IMR-90 (cell line): ENCODE measurements at regions not wholly inside any gene's neighbourhood (a gene's known extent, or its start where the extent isn't known, plus 50 kb on each side); places are given as distances from the start of the nearest gene placed in this dataset.

Source experiments
- ATAC-seq: fragments of 200-7000 bp; cut with Tn5 transposase; 2 replicates; pipeline ENCODE4 v1.9.1; 2020; ENCODE audit warnings: low read depth, mild to moderate bottlenecking, moderate library complexity
- BruUV-seq: library from RNA; stranded (reverse); fragments of 400-500 nt; replicated peaks from 2 replicates; lab custom pipeline; 2021; lab: Mats Ljungman, UMichigan
- CTCF ChIA-PET: fragments of 300-600 bp; formaldehyde crosslinking; extraction: SDS; loops from one replicate; lab custom pipeline; 2021; ENCODE audit warnings: antibody characterized with exemption; lab: Yijun Ruan, JAX
- POLR2A ChIA-PET: fragments of 300-600 bp; sonication (Branson Sonifier 250); formaldehyde crosslinking; loops from one replicate; lab custom pipeline; 2022; ENCODE audit warnings: antibody characterized with exemption; ENCODE audit not compliant: unreplicated experiment; lab: Charles Lee
- DNase-seq: peaks from one replicate; pipeline ENCODE4 v3.0.0; 2013
- H2AFZ ChIP-seq: replicated peaks from 2 replicates; pipeline ENCODE3; 2013; ENCODE audit warnings: low read length, mild to moderate bottlenecking; ENCODE audit not compliant: poor library complexity
- H2AK5ac ChIP-seq: 2 replicates; pipeline ENCODE4 v1.6.1; 2013; ENCODE audit warnings: low read depth, low read length, inconsistent platforms
- H2AK9ac ChIP-seq: replicated peaks from 2 replicates; pipeline ENCODE3; 2013; ENCODE audit warnings: mild to moderate bottlenecking, low read depth, low read length, moderate library complexity; ENCODE audit not compliant: poor library complexity
- H2BK120ac ChIP-seq: 2 replicates; pipeline ENCODE4 v1.6.1; 2013; ENCODE audit warnings: low read depth, low read length, inconsistent platforms
- H2BK15ac ChIP-seq: 3 replicates; pipeline ENCODE4 v1.6.1; 2013; ENCODE audit warnings: low read depth, low read length, inconsistent platforms
- H2BK20ac ChIP-seq: 2 replicates; pipeline ENCODE4 v1.6.1; 2013; ENCODE audit warnings: low read depth, mild to moderate bottlenecking, inconsistent platforms, low read length, moderate library complexity
- H2BK5ac ChIP-seq: 2 replicates; pipeline ENCODE4 v1.6.1; 2013; ENCODE audit warnings: mild to moderate bottlenecking, low read depth, low read length, inconsistent platforms; ENCODE audit not compliant: poor library complexity, severe bottlenecking
- H3K14ac ChIP-seq: replicated peaks from 2 replicates; pipeline ENCODE4 v1.6.1; 2013; ENCODE audit warnings: low read depth, low read length, inconsistent platforms
- H3K18ac ChIP-seq: 2 replicates; pipeline ENCODE4 v1.6.1; 2013; ENCODE audit warnings: low read depth, low read length, control low read depth
- H3K23ac ChIP-seq: 2 replicates; pipeline ENCODE4 v1.6.1; 2013; ENCODE audit warnings: low read depth, low read length, inconsistent platforms
- H3K27ac ChIP-seq: 2 replicates; pipeline ENCODE4 v1.5.1; 2013; ENCODE audit warnings: mild to moderate bottlenecking, control low read depth, low read length; ENCODE audit not compliant: insufficient read depth
- H3K27me3 ChIP-seq: 2 replicates; pipeline ENCODE4 v1.6.1; 2013; ENCODE audit warnings: low read length; ENCODE audit not compliant: control insufficient read depth, insufficient read depth
- H3K36me3 ChIP-seq: 2 replicates; pipeline ENCODE4 v1.6.1; 2013; ENCODE audit warnings: low read length, mixed read lengths; ENCODE audit not compliant: control insufficient read depth, insufficient read depth
- H3K4ac ChIP-seq: 2 replicates; pipeline ENCODE4 v1.6.1; 2013; ENCODE audit warnings: low read depth, low read length, inconsistent platforms
- H3K4me1 ChIP-seq: 2 replicates; pipeline ENCODE4 v1.6.1; 2013; ENCODE audit warnings: low read length, mixed read lengths; ENCODE audit not compliant: control insufficient read depth, insufficient read depth
- H3K4me2 ChIP-seq: 2 replicates; pipeline ENCODE4 v1.6.1; 2013; ENCODE audit warnings: low read depth, mild to moderate bottlenecking, control low read depth, low read length, moderate library complexity
- H3K4me3 ChIP-seq: 2 replicates; pipeline ENCODE4 v1.5.1; 2013; ENCODE audit warnings: low read depth, mild to moderate bottlenecking, control low read depth, low read length, moderate library complexity; ENCODE audit not compliant: insufficient read depth
- H3K56ac ChIP-seq: 2 replicates; pipeline ENCODE4 v1.6.1; 2013; ENCODE audit warnings: low read length, inconsistent platforms; ENCODE audit not compliant: insufficient read depth; ENCODE audit errors: extremely low read depth
- H3K79me1 ChIP-seq, 2 experiments: 2 replicates each; pipeline ENCODE4 v1.6.1; 2013; ENCODE audit warnings: low read length in 2 of 2, inconsistent platforms in 1 of 2, low read depth in 1 of 2
- H3K9ac ChIP-seq: 2 replicates; pipeline ENCODE4 v1.6.1; 2013; ENCODE audit warnings: low read depth, low read length, control low read depth
- H3K9me1 ChIP-seq: 2 replicates; pipeline ENCODE4 v1.6.1; 2013; ENCODE audit warnings: low read length, inconsistent platforms; ENCODE audit not compliant: insufficient read depth
- H3K9me3 ChIP-seq: 2 replicates; pipeline ENCODE4 v1.6.1; 2013; ENCODE audit warnings: low read length; ENCODE audit not compliant: control insufficient read depth, insufficient read depth
- H4K20me1 ChIP-seq: 2 replicates; pipeline ENCODE4 v1.6.1; 2013; ENCODE audit warnings: low read length, inconsistent platforms; ENCODE audit not compliant: insufficient read depth
- H4K5ac ChIP-seq: 2 replicates; pipeline ENCODE4 v1.6.1; 2013; ENCODE audit warnings: mild to moderate bottlenecking, low read depth, low read length, control low read depth
- H4K8ac ChIP-seq, 2 experiments: 2 replicates each; pipeline ENCODE4 v1.6.1; 2013; ENCODE audit warnings: low read depth in 2 of 2, low read length in 2 of 2, control low read depth in 1 of 2, inconsistent platforms in 1 of 2
- H4K91ac ChIP-seq: 2 replicates; pipeline ENCODE4 v1.6.1; 2013; ENCODE audit warnings: low read depth, low read length, inconsistent platforms; ENCODE audit not compliant: insufficient read depth
- BHLHE40 ChIP-seq: fragments of 150-350 bp; IDR thresholded peaks from 2 replicates; pipeline ENCODE4 v1.6.1; 2016; ENCODE audit warnings: mild to moderate bottlenecking, low read depth, low read length
- CEBPB ChIP-seq: IDR thresholded peaks from 2 replicates; pipeline ENCODE4 v1.6.1; 2012; ENCODE audit warnings: low read depth, low read length, improper control_type of control experiment
- CHD1 ChIP-seq: IDR thresholded peaks from 2 replicates; pipeline ENCODE4 v1.6.1; 2012; ENCODE audit warnings: low read depth, low read length, improper control_type of control experiment
- MXI1 ChIP-seq: IDR thresholded peaks from 2 replicates; pipeline ENCODE4 v1.6.1; 2012; ENCODE audit warnings: low read depth, mild to moderate bottlenecking, low read length, moderate library complexity, borderline replicate concordance
- NFE2L2 ChIP-seq: fragments of 150-350 bp; IDR thresholded peaks from 2 replicates; pipeline ENCODE4 v1.6.1; 2016; ENCODE audit warnings: low read depth, mild to moderate bottlenecking, low read length
- POLR2A ChIP-seq: IDR thresholded peaks from 2 replicates; pipeline ENCODE4 v1.6.1; 2012; ENCODE audit warnings: mild to moderate bottlenecking, low read depth, low read length
- RAD21 ChIP-seq: IDR thresholded peaks from 2 replicates; pipeline ENCODE4 v1.6.1; 2012; ENCODE audit warnings: low read length, improper control_type of control experiment
- RCOR1 ChIP-seq: IDR thresholded peaks from 2 replicates; pipeline ENCODE4 v1.6.1; 2012; ENCODE audit warnings: mild to moderate bottlenecking, low read length, improper control_type of control experiment; ENCODE audit not compliant: insufficient replicate concordance
- RFX5 ChIP-seq: IDR thresholded peaks from 2 replicates; pipeline ENCODE4 v1.8.0; 2012; ENCODE audit warnings: low read depth, mild to moderate bottlenecking, low read length, moderate library complexity
- SMC3 ChIP-seq: fragments of 150-350 bp; IDR thresholded peaks from 2 replicates; pipeline ENCODE4 v1.6.1; 2016; ENCODE audit warnings: low read depth, mild to moderate bottlenecking, antibody characterized with exemption, low read length, moderate library complexity
- USF2 ChIP-seq: fragments of 150-350 bp; IDR thresholded peaks from 2 replicates; pipeline ENCODE4 v1.6.1; 2017; ENCODE audit warnings: mild to moderate bottlenecking, antibody characterized with exemption, low read length, low read depth
- WGBS, 2 experiments: methylation state at CpG; one replicate each; pipeline versions ENCODE4 v1.1.5 to v1.1.7; 2013; ENCODE audit warnings: missing lambda C conversion rate in 2 of 2; ENCODE audit not compliant: insufficient read length in 1 of 2; ENCODE audit errors: extremely low coverage in 2 of 2; 5-methylcytosine and 5-hydroxymethylcytosine counted together
- dilution Hi-C: fragments of 300-500 bp; cut with HindIII; formaldehyde crosslinking; loops from one replicate; pipeline ENCODE4 v1.14.3; 2018; ENCODE audit warnings: low sequenced_read_pairs; ENCODE audit not compliant: unreplicated experiment
- in situ Hi-C: fragments of 300-500 bp; cut with MboI; formaldehyde crosslinking; loops from 3 replicates; pipeline ENCODE4 v1.14.3; 2019; ENCODE audit warnings: low sequenced_read_pairs, inconsistent platforms, mixed read lengths
- intact Hi-C: fragments of 100-400 bp; cut with micrococcal nuclease; formaldehyde crosslinking; loops from 2 replicates; pipeline ENCODE4 v1.10.0; 2022
- TF ChIP-seq, protein P1 (sequence below): conservative IDR thresholded peaks from 2 replicates; pipeline ENCODE4 v1.5.1; 2012; ENCODE audit warnings: mild to moderate bottlenecking, low read depth, low read length, improper control_type of control experiment
- TF ChIP-seq, protein P2 (sequence below): fragments of 150-350 bp; IDR thresholded peaks from 2 replicates; pipeline ENCODE4 v1.6.1; 2016; ENCODE audit warnings: low read depth, mild to moderate bottlenecking, low read length, moderate library complexity, borderline replicate concordance

DNA sequence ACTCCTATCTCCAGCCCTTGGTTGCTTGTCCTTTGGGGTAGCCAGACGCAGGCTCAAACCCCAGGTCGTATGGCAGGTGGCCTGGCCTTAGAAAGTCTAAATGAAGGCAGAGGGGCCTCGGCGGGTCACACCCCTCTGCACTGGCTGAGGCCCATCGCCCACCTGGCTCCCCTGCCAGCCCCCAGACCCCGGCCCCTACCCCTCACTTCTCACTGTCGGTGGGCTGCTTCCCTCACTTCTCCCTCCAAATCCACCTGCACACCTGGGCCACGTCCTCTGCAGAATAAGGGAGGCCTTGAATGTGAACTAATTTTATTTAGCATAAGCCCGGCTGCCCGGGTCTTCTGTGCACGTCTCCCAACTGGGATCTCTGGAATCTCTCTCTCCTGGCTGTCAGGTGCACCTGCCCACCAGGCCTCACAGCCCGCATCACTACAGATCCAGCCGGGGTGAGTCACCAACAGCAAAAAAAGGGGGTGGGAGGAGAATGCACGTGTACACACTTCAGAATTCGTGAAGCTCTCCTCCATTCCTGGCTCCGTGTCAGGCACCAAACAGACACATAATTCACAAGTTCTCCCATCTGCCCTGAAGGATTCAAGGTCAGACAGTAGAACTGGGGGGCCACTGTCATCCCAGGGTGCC is 107.5 kb upstream of the SIM2 start:
- Histone ChIP-seq H3K36me3 (no peaks in the 10 kb centered on the region), H2BK5ac (no peak overlapping the region), H3K56ac (no peak overlapping the region), H4K20me1 (no peaks in the 10 kb centered on the region), H3K27me3 (peaks cover 30% of the 10 kb centered on the region), H3K9ac (no peak overlapping the region), H3K9me1 (no peaks in the 10 kb centered on the region), H3K9me3 (no peaks in the 10 kb centered on the region; the same call in 1 of the 2 replicates), H2AFZ (no peak overlapping the region), H4K91ac (no peak overlapping the region), H2BK15ac (no peak overlapping the region), H3K14ac (no peak overlapping the region), H2AK9ac (no peak overlapping the region), H2AK5ac (no peak overlapping the region), H2BK20ac (no peak overlapping the region), H3K4me2 (no peak overlapping the region), H2BK120ac (no peak overlapping the region), H3K4me3 (no peak overlapping the region), H4K5ac (no peak overlapping the region), H3K23ac (no peak overlapping the region), H3K79me1 (no peaks in the 10 kb centered on the region), H3K18ac (no peak overlapping the region), H3K4ac (no peak overlapping the region), H3K27ac (no peak overlapping the region), H3K4me1 (no peaks in the 10 kb centered on the region), H4K8ac (no peak overlapping the region)
- ATAC-seq (no peak), DNase-seq (no peak)
- 88% methylated on average over 3 of the region's 16 CpGs; no CpG with 5 or more reads in 1 of the 2 experiments for WGBS, 2 experiments
- no TSS peak for BruUV-seq
- ChIA-PET POLR2A (no interaction called here), CTCF (no interaction called here)
- TF ChIP-seq POLR2A (no peak), RFX5 (no peak), SMC3 (no peak), MXI1 (no peak), RAD21 (no peak), RCOR1 (no peak), BHLHE40 (no peak), CHD1 (no peak), NFE2L2 (no peak), USF2 (no peak), CEBPB (no peak)
- TF ChIP-seq, protein P1, sequence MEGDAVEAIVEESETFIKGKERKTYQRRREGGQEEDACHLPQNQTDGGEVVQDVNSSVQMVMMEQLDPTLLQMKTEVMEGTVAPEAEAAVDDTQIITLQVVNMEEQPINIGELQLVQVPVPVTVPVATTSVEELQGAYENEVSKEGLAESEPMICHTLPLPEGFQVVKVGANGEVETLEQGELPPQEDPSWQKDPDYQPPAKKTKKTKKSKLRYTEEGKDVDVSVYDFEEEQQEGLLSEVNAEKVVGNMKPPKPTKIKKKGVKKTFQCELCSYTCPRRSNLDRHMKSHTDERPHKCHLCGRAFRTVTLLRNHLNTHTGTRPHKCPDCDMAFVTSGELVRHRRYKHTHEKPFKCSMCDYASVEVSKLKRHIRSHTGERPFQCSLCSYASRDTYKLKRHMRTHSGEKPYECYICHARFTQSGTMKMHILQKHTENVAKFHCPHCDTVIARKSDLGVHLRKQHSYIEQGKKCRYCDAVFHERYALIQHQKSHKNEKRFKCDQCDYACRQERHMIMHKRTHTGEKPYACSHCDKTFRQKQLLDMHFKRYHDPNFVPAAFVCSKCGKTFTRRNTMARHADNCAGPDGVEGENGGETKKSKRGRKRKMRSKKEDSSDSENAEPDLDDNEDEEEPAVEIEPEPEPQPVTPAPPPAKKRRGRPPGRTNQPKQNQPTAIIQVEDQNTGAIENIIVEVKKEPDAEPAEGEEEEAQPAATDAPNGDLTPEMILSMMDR = no peak
- TF ChIP-seq, protein P2, sequence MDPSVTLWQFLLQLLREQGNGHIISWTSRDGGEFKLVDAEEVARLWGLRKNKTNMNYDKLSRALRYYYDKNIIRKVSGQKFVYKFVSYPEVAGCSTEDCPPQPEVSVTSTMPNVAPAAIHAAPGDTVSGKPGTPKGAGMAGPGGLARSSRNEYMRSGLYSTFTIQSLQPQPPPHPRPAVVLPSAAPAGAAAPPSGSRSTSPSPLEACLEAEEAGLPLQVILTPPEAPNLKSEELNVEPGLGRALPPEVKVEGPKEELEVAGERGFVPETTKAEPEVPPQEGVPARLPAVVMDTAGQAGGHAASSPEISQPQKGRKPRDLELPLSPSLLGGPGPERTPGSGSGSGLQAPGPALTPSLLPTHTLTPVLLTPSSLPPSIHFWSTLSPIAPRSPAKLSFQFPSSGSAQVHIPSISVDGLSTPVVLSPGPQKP = no peak
- in situ Hi-C loops (no loop called here), dilution Hi-C loops (no loop called here), intact Hi-C loops (no loop called here)
